IMR-90 (cell line): ENCODE measurements at regions not wholly inside any gene's neighbourhood (a gene's known extent, or its start where the extent isn't known, plus 50 kb on each side); places are given as distances from the start of the nearest gene placed in this dataset.

Experiments
- ATAC-seq: fragments of 200-7000 bp; cut with Tn5 transposase; 2 replicates; pipeline ENCODE4 v1.9.1; 2020; ENCODE audit warnings: low read depth, mild to moderate bottlenecking, moderate library complexity
- BruUV-seq: library from RNA; stranded (reverse); fragments of 400-500 nt; replicated peaks from 2 replicates; lab custom pipeline; 2021; lab: Mats Ljungman, UMichigan
- CTCF ChIA-PET: fragments of 300-600 bp; formaldehyde crosslinking; extraction: SDS; loops from one replicate; lab custom pipeline; 2021; ENCODE audit warnings: antibody characterized with exemption; lab: Yijun Ruan, JAX
- POLR2A ChIA-PET: fragments of 300-600 bp; sonication (Branson Sonifier 250); formaldehyde crosslinking; loops from one replicate; lab custom pipeline; 2022; ENCODE audit warnings: antibody characterized with exemption; ENCODE audit not compliant: unreplicated experiment; lab: Charles Lee
- DNase-seq: peaks from one replicate; pipeline ENCODE4 v3.0.0; 2013
- H2AFZ ChIP-seq: replicated peaks from 2 replicates; pipeline ENCODE3; 2013; ENCODE audit warnings: low read length, mild to moderate bottlenecking; ENCODE audit not compliant: poor library complexity
- H2AK5ac ChIP-seq: 2 replicates; pipeline ENCODE4 v1.6.1; 2013; ENCODE audit warnings: low read depth, low read length, inconsistent platforms
- H2AK9ac ChIP-seq: replicated peaks from 2 replicates; pipeline ENCODE3; 2013; ENCODE audit warnings: mild to moderate bottlenecking, low read depth, low read length, moderate library complexity; ENCODE audit not compliant: poor library complexity
- H2BK120ac ChIP-seq: 2 replicates; pipeline ENCODE4 v1.6.1; 2013; ENCODE audit warnings: low read depth, low read length, inconsistent platforms
- H2BK15ac ChIP-seq: 3 replicates; pipeline ENCODE4 v1.6.1; 2013; ENCODE audit warnings: low read depth, low read length, inconsistent platforms
- H2BK20ac ChIP-seq: 2 replicates; pipeline ENCODE4 v1.6.1; 2013; ENCODE audit warnings: low read depth, mild to moderate bottlenecking, inconsistent platforms, low read length, moderate library complexity
- H2BK5ac ChIP-seq: 2 replicates; pipeline ENCODE4 v1.6.1; 2013; ENCODE audit warnings: mild to moderate bottlenecking, low read depth, low read length, inconsistent platforms; ENCODE audit not compliant: poor library complexity, severe bottlenecking
- H3K14ac ChIP-seq: replicated peaks from 2 replicates; pipeline ENCODE4 v1.6.1; 2013; ENCODE audit warnings: low read depth, low read length, inconsistent platforms
- H3K18ac ChIP-seq: 2 replicates; pipeline ENCODE4 v1.6.1; 2013; ENCODE audit warnings: low read depth, low read length, control low read depth
- H3K23ac ChIP-seq: 2 replicates; pipeline ENCODE4 v1.6.1; 2013; ENCODE audit warnings: low read depth, low read length, inconsistent platforms
- H3K27ac ChIP-seq: 2 replicates; pipeline ENCODE4 v1.5.1; 2013; ENCODE audit warnings: mild to moderate bottlenecking, control low read depth, low read length; ENCODE audit not compliant: insufficient read depth
- H3K27me3 ChIP-seq: 2 replicates; pipeline ENCODE4 v1.6.1; 2013; ENCODE audit warnings: low read length; ENCODE audit not compliant: control insufficient read depth, insufficient read depth
- H3K36me3 ChIP-seq: 2 replicates; pipeline ENCODE4 v1.6.1; 2013; ENCODE audit warnings: low read length, mixed read lengths; ENCODE audit not compliant: control insufficient read depth, insufficient read depth
- H3K4ac ChIP-seq: 2 replicates; pipeline ENCODE4 v1.6.1; 2013; ENCODE audit warnings: low read depth, low read length, inconsistent platforms
- H3K4me1 ChIP-seq: 2 replicates; pipeline ENCODE4 v1.6.1; 2013; ENCODE audit warnings: low read length, mixed read lengths; ENCODE audit not compliant: control insufficient read depth, insufficient read depth
- H3K4me2 ChIP-seq: 2 replicates; pipeline ENCODE4 v1.6.1; 2013; ENCODE audit warnings: low read depth, mild to moderate bottlenecking, control low read depth, low read length, moderate library complexity
- H3K4me3 ChIP-seq: 2 replicates; pipeline ENCODE4 v1.5.1; 2013; ENCODE audit warnings: low read depth, mild to moderate bottlenecking, control low read depth, low read length, moderate library complexity; ENCODE audit not compliant: insufficient read depth
- H3K56ac ChIP-seq: 2 replicates; pipeline ENCODE4 v1.6.1; 2013; ENCODE audit warnings: low read length, inconsistent platforms; ENCODE audit not compliant: insufficient read depth; ENCODE audit errors: extremely low read depth
- H3K79me1 ChIP-seq, 2 experiments: 2 replicates each; pipeline ENCODE4 v1.6.1; 2013; ENCODE audit warnings: low read length in 2 of 2, inconsistent platforms in 1 of 2, low read depth in 1 of 2
- H3K9ac ChIP-seq: 2 replicates; pipeline ENCODE4 v1.6.1; 2013; ENCODE audit warnings: low read depth, low read length, control low read depth
- H3K9me1 ChIP-seq: 2 replicates; pipeline ENCODE4 v1.6.1; 2013; ENCODE audit warnings: low read length, inconsistent platforms; ENCODE audit not compliant: insufficient read depth
- H3K9me3 ChIP-seq: 2 replicates; pipeline ENCODE4 v1.6.1; 2013; ENCODE audit warnings: low read length; ENCODE audit not compliant: control insufficient read depth, insufficient read depth
- H4K20me1 ChIP-seq: 2 replicates; pipeline ENCODE4 v1.6.1; 2013; ENCODE audit warnings: low read length, inconsistent platforms; ENCODE audit not compliant: insufficient read depth
- H4K5ac ChIP-seq: 2 replicates; pipeline ENCODE4 v1.6.1; 2013; ENCODE audit warnings: mild to moderate bottlenecking, low read depth, low read length, control low read depth
- H4K8ac ChIP-seq, 2 experiments: 2 replicates each; pipeline ENCODE4 v1.6.1; 2013; ENCODE audit warnings: low read depth in 2 of 2, low read length in 2 of 2, control low read depth in 1 of 2, inconsistent platforms in 1 of 2
- H4K91ac ChIP-seq: 2 replicates; pipeline ENCODE4 v1.6.1; 2013; ENCODE audit warnings: low read depth, low read length, inconsistent platforms; ENCODE audit not compliant: insufficient read depth
- POLR2A ChIP-seq: IDR thresholded peaks from 2 replicates; pipeline ENCODE4 v1.6.1; 2012; ENCODE audit warnings: mild to moderate bottlenecking, low read depth, low read length
- WGBS, 2 experiments: methylation state at CpG; one replicate each; pipeline versions ENCODE4 v1.1.5 to v1.1.7; 2013; ENCODE audit warnings: missing lambda C conversion rate in 2 of 2; ENCODE audit not compliant: insufficient read length in 1 of 2; ENCODE audit errors: extremely low coverage in 2 of 2; 5-methylcytosine and 5-hydroxymethylcytosine counted together
- dilution Hi-C: fragments of 300-500 bp; cut with HindIII; formaldehyde crosslinking; loops from one replicate; pipeline ENCODE4 v1.14.3; 2018; ENCODE audit warnings: low sequenced_read_pairs; ENCODE audit not compliant: unreplicated experiment
- in situ Hi-C: fragments of 300-500 bp; cut with MboI; formaldehyde crosslinking; loops from 3 replicates; pipeline ENCODE4 v1.14.3; 2019; ENCODE audit warnings: low sequenced_read_pairs, inconsistent platforms, mixed read lengths
- intact Hi-C: fragments of 100-400 bp; cut with micrococcal nuclease; formaldehyde crosslinking; loops from 2 replicates; pipeline ENCODE4 v1.10.0; 2022

DNA sequence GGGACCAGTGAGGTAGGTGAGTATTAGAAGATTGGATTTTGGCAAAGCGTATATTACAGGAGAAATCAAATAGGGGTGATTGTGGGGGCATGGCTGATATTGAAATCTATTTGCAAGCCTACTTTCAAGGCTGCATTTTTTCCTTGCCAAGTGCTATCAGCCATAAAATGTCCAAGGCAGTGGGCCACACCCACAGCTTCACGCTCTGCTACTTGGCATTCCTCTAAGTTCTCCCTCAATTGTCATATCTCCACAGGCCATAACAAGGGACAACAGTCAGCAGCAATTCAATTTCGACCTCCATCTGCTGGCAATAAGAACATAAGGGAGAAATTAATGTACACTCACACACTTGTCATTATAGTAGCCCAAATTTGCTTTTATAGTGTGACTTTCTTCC lies 667.1 kb upstream of the PKN2 start:
- Histone ChIP-seq H4K5ac (no peak overlapping the region), H3K18ac (no peak overlapping the region), H2BK15ac (no peak overlapping the region), H4K8ac (no peak overlapping the region), H3K4me3 (no peak overlapping the region), H4K20me1 (no peaks in the 10 kb centered on the region), H3K27me3 (no peaks in the 10 kb centered on the region), H3K14ac (no peak overlapping the region), H3K79me1 (no peaks in the 10 kb centered on the region), H3K9me1 (no peaks in the 10 kb centered on the region; the same call in 1 of the 2 replicates), H2AFZ (no peak overlapping the region), H2AK5ac (no peak overlapping the region), H2AK9ac (no peak overlapping the region), H3K27ac (no peak overlapping the region), H2BK120ac (no peak overlapping the region), H2BK5ac (no peak overlapping the region), H3K9ac (no peak overlapping the region), H2BK20ac (no peak overlapping the region), H3K9me3 (no peaks in the 10 kb centered on the region), H3K56ac (no peak overlapping the region), H4K91ac (no peak overlapping the region), H3K4me2 (no peak overlapping the region), H3K4me1 (no peaks in the 10 kb centered on the region), H3K23ac (no peak overlapping the region), H3K4ac (no peak overlapping the region), H3K36me3 (no peaks in the 10 kb centered on the region)
- no peak for TF ChIP-seq POLR2A
- dilution Hi-C loops (no loop called here), in situ Hi-C loops (no loop called here), intact Hi-C loops (no loop called here)
- CTCF ChIA-PET, result no interaction called here
- BruUV-seq, result no TSS peak
- no peak for DNase-seq
- WGBS, 2 experiments, result no CpG with 5 or more reads among the region's 3 CpGs
- no peak for ATAC-seq
- POLR2A ChIA-PET, result no interaction called here
